LNCaP clone FGC (cell line): ENCODE measurements at regions not wholly inside any gene's neighbourhood (a gene's known extent, or its start where the extent isn't known, plus 50 kb on each side); places are given as distances from the start of the nearest gene placed in this dataset.

ENCODE experiments used
- DNase-seq: peaks from one replicate; pipeline ENCODE4 v3.0.0-alpha.2; 2011; ENCODE audit warnings: low read depth
- H3K4me3 ChIP-seq: 2 replicates; pipeline ENCODE4 v1.5.1; 2011; ENCODE audit warnings: mild to moderate bottlenecking, low read depth, low read length, control low read depth
- CTCF ChIP-seq: IDR thresholded peaks from 2 replicates; pipeline ENCODE4 v1.5.1; 2012; ENCODE audit warnings: mild to moderate bottlenecking; ENCODE audit not compliant: control insufficient read depth, insufficient read depth; ENCODE audit errors: extremely low read depth

DNA sequence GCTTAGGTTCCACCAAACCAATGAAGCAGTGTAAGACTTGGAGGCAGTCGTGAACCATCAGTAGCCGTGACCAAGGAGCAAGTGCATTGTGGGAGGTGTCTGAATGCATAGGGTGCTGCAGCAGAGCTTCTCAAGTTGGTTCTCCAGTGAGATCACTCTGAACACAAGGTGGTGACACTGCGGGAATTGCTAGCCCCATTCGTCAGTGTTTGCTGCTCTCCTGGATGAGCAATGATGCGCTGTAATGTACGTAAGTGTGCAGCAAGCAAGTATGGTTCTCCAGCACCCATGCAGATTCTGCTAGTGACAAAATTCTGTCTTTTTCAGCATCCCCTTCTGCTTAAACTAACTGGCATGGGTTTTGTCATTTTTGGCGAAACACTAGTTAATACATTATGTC lies 97.6 kb upstream of the HTR2A start:
- TF ChIP-seq CTCF = no peak
- DNase-seq = no peak
- H3K4me3 ChIP-seq = no peak overlapping the region

DNA sequence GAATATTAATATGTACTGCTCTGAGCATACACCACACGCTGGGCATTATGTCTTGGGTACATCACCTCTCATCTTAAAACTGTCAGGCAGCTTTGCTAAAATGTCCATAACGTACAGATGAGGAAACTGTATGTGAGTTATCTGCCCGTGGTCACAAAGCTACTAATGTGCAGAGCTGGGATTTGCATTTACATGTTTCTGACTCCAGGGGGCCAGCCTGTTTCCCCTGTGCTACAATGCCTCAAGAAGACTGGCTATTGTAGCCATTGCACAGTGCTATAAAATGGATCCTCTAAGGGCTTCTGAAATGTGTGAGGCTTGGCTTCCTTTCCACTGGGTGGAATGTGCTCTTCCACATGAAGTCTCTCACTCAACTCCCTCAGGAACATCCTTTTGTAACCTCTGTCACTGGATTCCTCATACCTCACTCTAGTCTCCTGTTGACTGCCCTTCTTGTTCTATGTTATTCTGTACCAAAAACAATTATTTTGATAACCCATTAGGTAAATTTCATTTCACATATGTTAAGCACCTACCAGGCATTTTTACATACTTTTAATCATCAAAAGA lies 95.6 kb upstream of the HTR2A start:
- no peak for DNase-seq
- no peak overlapping the region for H3K4me3 ChIP-seq
- peak; percentile 39 for TF ChIP-seq CTCF

- TF ChIP-seq CTCF = no peak
- H3K4me3 ChIP-seq = no peak overlapping the region
- no peak for DNase-seq
These were observed 87.0 kb upstream of the HTR2A start for GRCh38 chr13:46983881-46984280.

GRCh38 chr13:46982856-46983582 lies 86.2 kb upstream of the HTR2A start:
- no peak for TF ChIP-seq CTCF
- no peak for DNase-seq
- no peak overlapping the region for H3K4me3 ChIP-seq

- TF ChIP-seq CTCF = no peak
- DNase-seq = no peak
- H3K4me3 ChIP-seq = no peak overlapping the region
These were observed 78.3 kb upstream of the HTR2A start for GRCh38 chr13:46975173-46975572.

GRCh38 chr13:46968450-46968849 lies 71.6 kb upstream of the HTR2A start:
- DNase-seq = no peak
- H3K4me3 ChIP-seq = no peak overlapping the region
- TF ChIP-seq CTCF = no peak

GRCh38 chr13:46964789-46965527 lies 68.1 kb upstream of the HTR2A start:
- no peak overlapping the region for H3K4me3 ChIP-seq
- no peak for TF ChIP-seq CTCF
- DNase-seq = no peak
